Heart right ventricle (tissue), 16 donors: ENCODE measurements at regions not wholly inside any gene's neighbourhood (a gene's known extent, or its start where the extent isn't known, plus 50 kb on each side); places are given as distances from the start of the nearest gene placed in this dataset.
"Not testable (repeated sequence)": the region's sequence is repeated elsewhere in the genome, so short reads cannot be mapped to it uniquely, and the experiment has no call there.

Experiments
- ATAC-seq, 8 donors: fragments of 200-7000 bp; cut with Tn5 transposase; one replicate each; pipeline ENCODE4 v1.9.1; 2020; ENCODE audit warnings: mild to moderate bottlenecking in 8 of 8, moderate library complexity in 8 of 8, moderate number of reproducible peaks in 1 of 8
- DNase-seq, 2 donors: peaks; one replicate each; pipeline ENCODE4 v3.0.0-alpha.2; 2020
- H3K27ac ChIP-seq, 10 donors: fragments of 200-600 bp; sonication (generic) in 2 of 10; one replicate each; pipeline versions ENCODE4 v1.5.0 to v1.8.0; 2020 to 2022; ENCODE audit warnings: mild to moderate bottlenecking in 3 of 10
- H3K27me3 ChIP-seq, 7 donors: fragments of 200-600 bp; one replicate each; pipeline ENCODE4 v1.8.0; 2021 to 2022; ENCODE audit warnings: mild to moderate bottlenecking in 2 of 7
- H3K36me3 ChIP-seq, 9 donors: fragments of 200-600 bp; sonication (generic) in 1 of 9; one replicate each; pipeline versions ENCODE4 v1.5.0 to v1.8.0; 2020 to 2022; ENCODE audit warnings: mild to moderate bottlenecking in 2 of 9
- H3K4me1 ChIP-seq, 9 donors: fragments of 200-600 bp; sonication (generic) in 1 of 9; one replicate each; pipeline versions ENCODE4 v1.5.0 to v1.8.0; 2020 to 2022; ENCODE audit warnings: mild to moderate bottlenecking in 4 of 9
- H3K4me3 ChIP-seq, 10 donors: fragments of 200-600 bp; sonication (generic) in 2 of 10; one replicate each; pipeline versions ENCODE4 v1.5.0 to v1.8.0; 2020 to 2022; ENCODE audit warnings: mild to moderate bottlenecking in 7 of 10, moderate library complexity in 2 of 10
- H3K9me3 ChIP-seq, 11 donors: fragments of 200-600 bp in 10 of 11; sonication (generic) in 2 of 11; one replicate each; pipeline versions ENCODE4 v1.5.0 to v1.8.0; 2013 to 2022; ENCODE audit warnings: mild to moderate bottlenecking in 2 of 11, control low read depth in 1 of 11, moderate library complexity in 1 of 11
- WGBS, 2 donors: extraction: QIAGEN DNeasy Blood & Tissue Kit; methylation state at CpG; one replicate each; pipeline ENCODE4 v1.1.7; 2013; ENCODE audit warnings: inconsistent platforms in 1 of 2; 5-methylcytosine and 5-hydroxymethylcytosine counted together
- intact Hi-C, 10 donors: fragments of 100-400 bp; cut with DNase I; formaldehyde crosslinking; loops; one replicate each; pipeline versions ENCODE4 v1.11.1 to v1.14.2; 2022
- donor health status: Arrhythmogenic right ventricular cardiomyopathy.
- donor health status: ischemic (EF 13 %, LVEDD 7.1; RV severe dilation, severe dysfunction).
- donor health status: healthy with polysubstance abuse.
- donor health status: DM: no; HTN: yes; CAD: no.
- donor health status: DM: no; HTN: no; CAD: no.
- donor health status: ischemic (EF 25% LVEDD 6.9; RV normal size, moderate dysfunction).
- donor health status: ischemic (EF 25% LVEDD 5.7; RV mildly dilated, moderate dysfunction).
- donor health status: healthy.
- donor health status: DM: yes; HTN: yes; CAD: no.
- donor health status: Ischemic cardiomyopathy.
- donor health status: ischemic (EF 35%, LVEDD 5.7; RV mildly dilated, moderate dysfunction).
- donor health status: nonischemic (EF 11% LVEDD 7.7; RV severe dilation, severe dysfunction).
- donor health status: DM: yes; HTN: yes; CAD: no.
- donor health status: PGD.
- donor health status: ischemic (EF 29% LVEDD 5.4; RV normal size, mild dysfunction).
- donor health status: nonischemic (EF 23%, LVEDD 6.1; RV moderate dilation, normal function).

DNA sequence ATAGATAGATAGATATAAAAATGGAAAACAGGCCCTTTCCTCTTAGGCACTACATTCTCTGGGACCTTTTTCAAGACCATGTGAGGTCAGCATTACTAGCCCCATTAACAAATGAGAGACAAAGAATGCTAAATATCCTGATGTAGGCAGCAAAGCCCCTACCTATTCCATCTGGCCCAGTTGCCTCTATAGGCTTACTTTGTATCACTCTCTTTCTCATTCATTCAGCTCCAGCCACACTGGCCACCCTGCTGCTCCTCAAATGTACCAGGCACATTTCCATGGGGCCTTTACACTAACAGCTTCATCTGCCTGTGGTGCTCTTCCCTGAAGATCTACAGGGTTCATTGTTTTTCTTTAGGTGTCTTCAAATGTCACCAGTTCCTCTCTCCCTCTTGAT lies 156.4 kb downstream of the SPDYE17 start:
- H3K27ac ChIP-seq, intact Hi-C loops, H3K4me3 ChIP-seq, DNase-seq, H3K4me1 ChIP-seq, H3K9me3 ChIP-seq, H3K36me3 ChIP-seq, ATAC-seq, H3K27me3 ChIP-seq: not testable (repeated sequence)

DNA sequence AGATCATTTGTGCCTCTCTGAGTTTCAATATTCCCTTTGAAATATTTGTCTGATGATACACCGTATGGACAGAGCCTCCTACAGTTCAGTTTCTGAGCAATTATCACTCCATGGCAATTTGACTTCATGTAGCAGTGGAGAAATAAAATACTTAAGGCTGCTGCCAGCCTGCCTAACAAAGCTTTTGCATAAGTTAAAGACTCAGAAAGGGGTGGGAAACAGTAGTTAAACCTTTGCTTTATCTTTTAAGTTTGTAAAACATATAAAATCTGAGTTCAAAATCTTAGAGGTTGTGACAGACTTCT lies 161.7 kb downstream of the SPDYE17 start:
- H3K27ac ChIP-seq, H3K4me3 ChIP-seq, H3K4me1 ChIP-seq, DNase-seq, intact Hi-C loops, ATAC-seq, H3K9me3 ChIP-seq, H3K36me3 ChIP-seq, H3K27me3 ChIP-seq: not testable (repeated sequence)
- WGBS, 2 donors: 23 to 33% methylated on average over 1 of the region's 1 CpG

GRCh38 chr7:76867364-76867889 lies 164.7 kb downstream of the SPDYE17 start:
- H3K36me3 ChIP-seq, H3K27me3 ChIP-seq, H3K4me3 ChIP-seq, H3K4me1 ChIP-seq, ATAC-seq, H3K27ac ChIP-seq, H3K9me3 ChIP-seq, intact Hi-C loops, DNase-seq: not testable (repeated sequence)
- WGBS, 2 donors: 76 to 82% methylated on average over 2 to 4 of the region's 4 CpGs

DNA sequence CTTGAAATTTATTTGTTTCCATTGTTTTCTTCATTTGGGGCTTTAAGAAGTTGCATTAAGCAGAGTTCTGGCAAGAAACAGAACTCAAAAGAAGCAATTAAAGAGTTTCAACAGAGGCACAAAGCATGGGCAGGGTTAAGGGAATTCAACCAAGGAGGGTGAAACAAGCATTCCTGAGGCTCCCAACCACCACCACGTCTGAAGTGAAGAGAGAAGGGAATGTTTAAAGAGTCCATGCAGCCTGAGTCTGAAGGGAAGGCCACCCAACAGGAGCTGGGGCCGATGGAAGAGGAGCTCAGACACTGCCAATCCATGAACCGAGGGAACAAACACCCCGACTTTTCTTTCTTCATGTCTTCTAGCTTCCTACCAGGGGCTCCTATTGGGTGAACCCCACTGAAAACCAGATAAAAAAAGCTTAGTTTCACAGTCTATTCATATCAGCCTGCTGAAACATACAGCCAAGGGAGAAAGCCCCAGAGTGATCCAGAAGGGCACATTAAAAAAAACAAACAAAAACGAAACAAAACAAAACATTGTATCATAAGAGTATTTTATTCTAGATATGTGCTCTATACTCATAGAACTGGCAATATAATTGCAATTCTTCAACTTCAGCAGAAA lies 168.9 kb downstream of the SPDYE17 start:
- H3K9me3 ChIP-seq, DNase-seq, H3K4me1 ChIP-seq, intact Hi-C loops, H3K27ac ChIP-seq, ATAC-seq, H3K27me3 ChIP-seq, H3K36me3 ChIP-seq, H3K4me3 ChIP-seq: not testable (repeated sequence)
- 69 to 75% methylated on average over 1 of the region's 5 CpGs for WGBS, 2 donors

DNA sequence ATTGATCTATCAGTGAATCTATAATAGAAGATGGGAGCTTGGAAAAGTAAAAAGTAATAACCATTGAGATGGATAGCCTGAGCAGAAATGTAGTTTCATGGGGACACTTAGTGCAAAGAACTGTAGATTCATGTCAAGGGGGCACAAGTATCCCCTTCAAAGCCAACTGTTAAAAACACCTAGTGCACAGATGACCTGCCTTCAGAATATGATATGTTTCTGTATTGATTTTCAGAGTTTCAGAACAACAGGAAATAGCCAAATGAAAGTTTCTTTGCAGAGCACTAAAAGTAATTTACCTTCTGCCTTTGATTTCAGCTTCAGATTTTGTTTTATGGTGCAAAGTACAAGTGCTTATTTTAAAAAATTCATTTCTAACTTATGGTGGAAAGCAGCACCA lies 169.9 kb downstream of the SPDYE17 start:
- DNase-seq, ATAC-seq, H3K36me3 ChIP-seq, H3K4me1 ChIP-seq, H3K4me3 ChIP-seq, H3K9me3 ChIP-seq, intact Hi-C loops, H3K27me3 ChIP-seq, H3K27ac ChIP-seq: not testable (repeated sequence)

GRCh38 chr7:76859933-76860332 lies 172.2 kb downstream of the SPDYE17 start:
- H3K4me3 ChIP-seq, H3K9me3 ChIP-seq, H3K4me1 ChIP-seq, H3K27ac ChIP-seq, intact Hi-C loops, H3K36me3 ChIP-seq, DNase-seq, H3K27me3 ChIP-seq, ATAC-seq: not testable (repeated sequence)
- WGBS, 2 donors: 52 to 57% methylated on average over 4 to 5 of the region's 5 CpGs

- DNase-seq, ATAC-seq, intact Hi-C loops: not testable (repeated sequence)
Observed at GRCh38 chr7:76854631-76855030, 177.5 kb downstream of the SPDYE17 start.

GRCh38 chr7:76852787-76853584 lies 179.2 kb downstream of the SPDYE17 start:
- 66 to 88% methylated on average over 6 of the region's 6 CpGs for WGBS, 2 donors
- intact Hi-C loops, H3K9me3 ChIP-seq, H3K4me3 ChIP-seq, H3K27ac ChIP-seq, H3K27me3 ChIP-seq, ATAC-seq, H3K36me3 ChIP-seq, H3K4me1 ChIP-seq, DNase-seq: not testable (repeated sequence)

More at GRCh38 chr7:76854631-76855030, 177.5 kb downstream of the SPDYE17 start:
- H3K4me1 ChIP-seq, H3K9me3 ChIP-seq, H3K27me3 ChIP-seq, H3K4me3 ChIP-seq, H3K36me3 ChIP-seq, H3K27ac ChIP-seq: not testable (repeated sequence)

- ATAC-seq: peak in 3 of 8 donors; percentile 42 to 89 (median 62)
- intact Hi-C loops, H3K9me3 ChIP-seq, H3K36me3 ChIP-seq, DNase-seq, H3K27me3 ChIP-seq, H3K4me1 ChIP-seq, H3K27ac ChIP-seq, H3K4me3 ChIP-seq: not testable (repeated sequence)
- no CpG with 5 or more reads among the region's 1 CpG for WGBS, 2 donors
Observed at GRCh38 chr7:76852362-76852761, 179.8 kb downstream of the SPDYE17 start.

DNA sequence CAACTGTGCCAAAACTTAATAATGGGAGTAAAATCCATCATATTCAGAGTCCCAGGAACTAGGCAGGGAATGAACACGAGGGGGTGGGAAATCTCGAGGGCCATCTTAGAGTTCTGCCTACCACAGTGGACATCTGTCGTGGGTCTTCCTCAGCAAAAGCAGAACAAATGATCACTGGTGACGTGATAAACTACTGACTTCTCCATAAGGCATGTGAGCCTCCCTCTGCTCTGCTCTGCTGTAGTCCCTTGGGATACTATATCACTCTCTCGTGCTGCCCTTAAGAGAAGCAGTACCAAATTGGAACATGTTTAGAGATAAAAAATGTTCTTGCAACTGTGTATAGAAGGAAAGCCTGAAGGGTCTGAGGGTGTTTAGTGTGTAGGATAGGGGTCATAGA lies 180.5 kb downstream of the SPDYE17 start:
- ATAC-seq, intact Hi-C loops: not testable (repeated sequence)

DNA sequence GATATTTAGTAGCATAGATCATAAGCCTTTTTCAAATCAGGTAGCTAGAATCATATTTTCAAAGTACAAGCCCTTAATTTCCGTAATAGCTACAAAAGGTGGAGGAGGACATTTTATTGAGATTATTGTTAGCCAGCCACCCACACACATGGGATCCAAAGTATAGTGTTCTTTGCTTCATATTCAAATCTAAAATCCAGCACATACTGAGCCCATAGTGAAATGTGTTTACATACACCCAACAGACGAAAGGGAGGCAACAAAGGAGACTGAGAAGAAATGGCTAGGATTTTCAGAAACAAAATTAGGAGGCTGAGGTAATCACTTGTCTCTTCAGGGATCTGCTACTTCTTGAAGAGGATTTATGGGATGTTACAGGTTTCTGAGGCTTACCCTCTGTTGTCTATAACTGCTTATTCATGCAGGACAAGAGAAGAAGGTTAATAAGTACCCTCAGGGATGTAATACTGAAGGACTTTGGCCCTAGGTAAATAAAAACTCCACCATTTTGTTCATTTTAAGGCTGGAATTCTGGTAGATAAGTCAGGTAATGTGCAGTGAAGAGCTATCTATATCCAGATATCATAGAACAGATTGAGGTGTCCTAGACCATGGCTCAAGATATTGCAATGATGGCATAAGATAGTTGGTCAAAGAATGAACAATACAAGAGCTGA lies 182.1 kb downstream of the SPDYE17 start:
- H3K4me1 ChIP-seq, H3K4me3 ChIP-seq, H3K27ac ChIP-seq, intact Hi-C loops, H3K36me3 ChIP-seq, H3K9me3 ChIP-seq, ATAC-seq, DNase-seq, H3K27me3 ChIP-seq: not testable (repeated sequence)
- 89 to 93% methylated on average over 2 of the region's 2 CpGs for WGBS, 2 donors

More for the DNA sequence above, 180.5 kb downstream of the SPDYE17 start:
- not testable (repeated sequence) for H3K9me3 ChIP-seq, H3K4me1 ChIP-seq, H3K27me3 ChIP-seq, H3K36me3 ChIP-seq, DNase-seq, H3K4me3 ChIP-seq, H3K27ac ChIP-seq
- WGBS, 2 donors: 50 to 63% methylated on average over 4 to 5 of the region's 5 CpGs
